Suppressor macrophage (primary cell): ENCODE measurements at regions not wholly inside any gene's neighbourhood (a gene's known extent, or its start where the extent isn't known, plus 50 kb on each side); places are given as distances from the start of the nearest gene placed in this dataset.

ENCODE experiments used
- DNase-seq, 4 experiments: peaks; one replicate each; pipeline ENCODE4 v3.0.0-alpha.2; 2020 to 2022

GRCh38 chr2:151156431-151156830, 105.2 kb downstream of the RBM43 start:
- peak in 2 of 4 experiments; percentile 5 to 14 for DNase-seq

GRCh38 chr2:151153601-151154000, 108.1 kb downstream of the RBM43 start:
- no peak for DNase-seq

GRCh38 chr2:151150331-151151320, 111.0 kb downstream of the RBM43 start:
- peak in 3 of 4 experiments; percentile 7 to 21 (median 17) for DNase-seq

GRCh38 chr2:151138507-151138906, 123.2 kb downstream of the RBM43 start:
- DNase-seq = no peak

GRCh38 chr2:151137526-151137925, 124.1 kb downstream of the RBM43 start:
- no peak for DNase-seq

- no peak for DNase-seq
Observed at GRCh38 chr2:151120011-151120410, 141.7 kb downstream of the RBM43 start.

- DNase-seq = no peak
Observed at GRCh38 chr2:151119374-151119773, 142.3 kb downstream of the RBM43 start.

- no peak for DNase-seq
Observed at GRCh38 chr2:151118269-151118668, 143.4 kb downstream of the RBM43 start.

GRCh38 chr2:151114874-151115273, 146.8 kb downstream of the RBM43 start:
- DNase-seq = no peak

- no peak for DNase-seq
Observed at GRCh38 chr2:151113318-151113717, 148.3 kb downstream of the RBM43 start.

GRCh38 chr2:151111599-151112278, 149.9 kb downstream of the RBM43 start:
- peak in 2 of 4 experiments; percentile 17 to 35 for DNase-seq

- DNase-seq = no peak
Observed at GRCh38 chr2:151106805-151107506, 154.7 kb downstream of the RBM43 start.

GRCh38 chr2:151103551-151103950, 158.1 kb downstream of the RBM43 start:
- no peak for DNase-seq

- DNase-seq = no peak
Observed at GRCh38 chr2:151102226-151102625, 159.4 kb downstream of the RBM43 start.

GRCh38 chr2:151098841-151099240, 162.8 kb downstream of the RBM43 start:
- no peak for DNase-seq

GRCh38 chr2:151097895-151098294, 163.8 kb downstream of the RBM43 start:
- no peak for DNase-seq

- DNase-seq = no peak
Observed at GRCh38 chr2:151097128-151097527, 164.5 kb downstream of the RBM43 start.

GRCh38 chr2:151096235-151096634, 165.4 kb downstream of the RBM43 start:
- peak in 2 of 4 experiments; percentile 43 to 58 for DNase-seq

GRCh38 chr2:151095463-151095862, 166.2 kb downstream of the RBM43 start:
- no peak for DNase-seq

- DNase-seq = no peak
Observed at GRCh38 chr2:151091583-151091982, 170.1 kb downstream of the RBM43 start.

GRCh38 chr2:151087377-151087776, 174.3 kb downstream of the RBM43 start:
- no peak for DNase-seq

GRCh38 chr2:151085181-151085611, 176.5 kb downstream of the RBM43 start:
- no peak for DNase-seq
